ENCODE measurements at regions not wholly inside any gene's neighbourhood (a gene's known extent, or its start where the extent isn't known, plus 50 kb on each side); places are given as distances from the start of the nearest gene placed in this dataset.

GRCh38 chrX:143306991-143307937 lies 210.0 kb downstream of the SPANXN3 start:
- Histone ChIP-seq H3K9me3 (ENCODE audit: insufficient read depth, low read depth) (no peaks in the 10 kb centered on the region), H3K27ac (no peak overlapping the region), H3K79me2 (ENCODE audit: low read depth) (no peaks in the 10 kb centered on the region), H3K36me3 (ENCODE audit: low read depth) (no peaks in the 10 kb centered on the region), H4K20me1 (ENCODE audit: insufficient read depth) (no peaks in the 10 kb centered on the region), H3K4me2 (no peak overlapping the region), H2AFZ (no peak overlapping the region), H3K4me3 (no peak overlapping the region), H3K27me3 (ENCODE audit: insufficient read depth, low read depth) (no peaks in the 10 kb centered on the region), H3K4me1 (replicated peaks; ENCODE audit: insufficient read depth) (no peaks in the 10 kb centered on the region), H3F3A (ENCODE audit: insufficient read depth, low read depth) (no peaks in the 10 kb centered on the region), H3K9me2 (ENCODE audit: insufficient read depth) (no peaks in the 10 kb centered on the region; the same call in 1 of the 2 replicates)
- DNase-seq = no peak
- TF ChIP-seq CTCF (conservative IDR thresholded peaks at IDR 0.05) = no peak
- no peak for TF ChIP-seq EZH2 (IDR thresholded peaks at IDR 0.05; ENCODE audit: low read depth)
- no TSS peak for BruUV-seq (replicated peaks)
- ChIA-PET POLR2A (ENCODE audit: unreplicated experiment) (no interaction called here), CTCF (no interaction called here)
- intact Hi-C loops (cut with micrococcal nuclease; ENCODE audit: unreplicated experiment) = no loop called here

GRCh38 chrX:143304518-143304917 lies 212.8 kb downstream of the SPANXN3 start:
- CTCF ChIA-PET = no interaction called here
- BruUV-seq (replicated peaks) = no TSS peak

GRCh38 chrX:143304025-143304424 lies 213.2 kb downstream of the SPANXN3 start:
- intact Hi-C loops (cut with micrococcal nuclease; ENCODE audit: unreplicated experiment) = no loop called here

More at GRCh38 chrX:143304518-143304917, 212.8 kb downstream of the SPANXN3 start:
- Histone ChIP-seq H3K79me2 (ENCODE audit: low read depth) (no peaks in the 10 kb centered on the region), H3K4me1 (replicated peaks; ENCODE audit: insufficient read depth) (no peaks in the 10 kb centered on the region), H3K4me3 (no peak overlapping the region), H4K20me1 (ENCODE audit: insufficient read depth) (no peaks in the 10 kb centered on the region), H3F3A (ENCODE audit: insufficient read depth, low read depth) (no peaks in the 10 kb centered on the region), H3K4me2 (no peak overlapping the region), H3K9me3 (ENCODE audit: insufficient read depth, low read depth) (no peaks in the 10 kb centered on the region), H2AFZ (no peak overlapping the region), H3K9me2 (ENCODE audit: insufficient read depth) (no peaks in the 10 kb centered on the region; the same call in 1 of the 2 replicates), H3K36me3 (ENCODE audit: low read depth) (no peaks in the 10 kb centered on the region), H3K27me3 (ENCODE audit: insufficient read depth, low read depth) (no peaks in the 10 kb centered on the region), H3K27ac (no peak overlapping the region)
- TF ChIP-seq CTCF (conservative IDR thresholded peaks at IDR 0.05) = no peak
- TF ChIP-seq EZH2 (IDR thresholded peaks at IDR 0.05; ENCODE audit: low read depth) = no peak
- intact Hi-C loops (cut with micrococcal nuclease; ENCODE audit: unreplicated experiment) = no loop called here
- no peak for DNase-seq
- POLR2A ChIA-PET (ENCODE audit: unreplicated experiment) = no interaction called here

More at GRCh38 chrX:143304025-143304424, 213.2 kb downstream of the SPANXN3 start:
- POLR2A ChIA-PET (ENCODE audit: unreplicated experiment) = no interaction called here
- Histone ChIP-seq H3K4me2 (no peak overlapping the region), H3K4me3 (no peak overlapping the region), H3K79me2 (ENCODE audit: low read depth) (no peaks in the 10 kb centered on the region), H3F3A (ENCODE audit: insufficient read depth, low read depth) (no peaks in the 10 kb centered on the region), H3K9me2 (ENCODE audit: insufficient read depth) (no peaks in the 10 kb centered on the region; the same call in 1 of the 2 replicates), H4K20me1 (ENCODE audit: insufficient read depth) (no peaks in the 10 kb centered on the region), H2AFZ (no peak overlapping the region), H3K36me3 (ENCODE audit: low read depth) (no peaks in the 10 kb centered on the region), H3K27ac (no peak overlapping the region), H3K4me1 (replicated peaks; ENCODE audit: insufficient read depth) (no peaks in the 10 kb centered on the region), H3K9me3 (ENCODE audit: insufficient read depth, low read depth) (no peaks in the 10 kb centered on the region), H3K27me3 (ENCODE audit: insufficient read depth, low read depth) (no peaks in the 10 kb centered on the region)
- TF ChIP-seq CTCF (conservative IDR thresholded peaks at IDR 0.05) = no peak
- no peak for TF ChIP-seq EZH2 (IDR thresholded peaks at IDR 0.05; ENCODE audit: low read depth)
- no peak for DNase-seq
- no TSS peak for BruUV-seq (replicated peaks)
- CTCF ChIA-PET = no interaction called here
